GM11168 (cell line): ENCODE measurements at regions not wholly inside any gene's neighbourhood (a gene's known extent, or its start where the extent isn't known, plus 50 kb on each side); places are given as distances from the start of the nearest gene placed in this dataset.

ENCODE experiments used
- in situ Hi-C: fragments of 300-500 bp; cut with MboI; formaldehyde crosslinking; loops from one replicate; pipeline ENCODE4 v1.12.0; 2022; ENCODE audit warnings: low sequenced_read_pairs; ENCODE audit not compliant: unreplicated experiment

- in situ Hi-C loops, result loop anchor here (25.0 kb wide), 1 partner anchor 220 kb away; no protein-coding TSS in a partner anchor
Observed at GRCh38 chr2:162917626-162918025, 79.1 kb upstream of the KCNH7 start.

DNA sequence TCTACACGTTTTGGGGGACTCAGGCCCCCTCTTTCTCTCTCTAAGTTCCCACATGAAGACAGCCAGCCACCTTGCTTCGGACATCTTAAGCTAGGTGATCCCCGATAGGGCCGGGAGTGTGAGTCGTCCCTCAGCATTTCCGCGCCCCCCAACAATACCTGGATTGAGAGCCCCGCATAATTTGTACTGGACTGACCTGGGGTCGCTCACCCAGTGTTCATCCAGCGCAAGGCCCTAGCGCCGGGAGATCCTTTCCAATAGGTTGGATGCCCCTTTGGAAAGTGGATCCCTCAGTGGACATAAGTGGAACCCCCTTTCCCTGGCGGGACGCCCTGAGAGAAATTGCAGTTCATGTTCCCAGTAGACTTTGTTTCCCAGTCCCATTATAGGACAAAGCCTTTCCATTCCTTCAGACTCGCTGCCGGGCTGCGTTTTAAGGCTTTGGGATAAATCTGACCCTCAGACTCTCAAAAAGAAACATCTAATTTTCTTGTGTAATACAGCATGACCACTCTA lies 77.8 kb upstream of the KCNH7 start:
- in situ Hi-C loops, result loop anchor here (25.0 kb wide), 1 partner anchor 221 kb away; no protein-coding TSS in a partner anchor

GRCh38 chr2:162915858-162916257 lies 77.3 kb upstream of the KCNH7 start:
- in situ Hi-C loops, result loop anchor here (25.0 kb wide), 1 partner anchor 221 kb away; no protein-coding TSS in a partner anchor

DNA sequence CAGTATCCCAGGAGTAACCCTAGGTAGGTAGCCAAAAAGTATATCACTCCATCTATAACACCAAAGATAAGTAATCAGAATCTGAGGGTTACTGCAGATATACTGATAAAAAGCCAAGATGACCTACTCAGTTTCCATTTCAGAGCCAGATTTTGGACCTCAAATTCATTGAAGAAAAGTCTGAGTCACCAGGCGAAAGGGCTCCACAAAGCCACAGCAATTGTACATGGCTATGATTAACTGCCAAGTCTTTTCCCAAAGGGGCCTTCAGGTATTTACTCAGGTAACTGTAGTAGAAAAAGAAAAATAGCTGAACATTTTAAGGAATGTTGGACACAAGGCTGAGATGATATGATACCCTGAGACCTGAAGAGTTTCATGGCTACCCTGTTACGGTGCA lies 75.6 kb upstream of the KCNH7 start:
- in situ Hi-C loops, result loop anchor here (25.0 kb wide), 1 partner anchor 223 kb away; no protein-coding TSS in a partner anchor

DNA sequence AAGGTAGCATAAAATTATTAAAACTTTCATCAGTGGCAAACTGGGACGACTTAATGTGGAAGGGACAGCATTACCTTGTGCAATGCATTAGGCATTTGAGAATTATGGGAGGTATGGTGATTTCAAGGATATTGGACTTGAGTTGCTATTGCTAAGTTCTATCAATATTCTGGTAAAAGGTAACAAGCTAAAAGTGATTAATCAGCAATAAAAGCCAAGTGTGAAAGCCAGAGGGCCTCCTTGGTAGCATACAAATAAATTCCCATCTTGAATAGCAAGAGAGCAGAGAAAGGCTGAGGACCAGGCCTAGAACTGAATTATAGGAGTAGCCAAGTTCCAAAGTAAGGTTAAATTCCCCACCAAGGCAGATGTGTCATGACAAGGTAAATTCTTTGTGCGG lies 74.2 kb upstream of the KCNH7 start:
- in situ Hi-C loops, result loop anchor here (25.0 kb wide), 1 partner anchor 225 kb away; no protein-coding TSS in a partner anchor

- in situ Hi-C loops, result loop anchor here (25.0 kb wide), 1 partner anchor 229 kb away; no protein-coding TSS in a partner anchor
Observed at GRCh38 chr2:162908567-162908966, 70.0 kb upstream of the KCNH7 start.

DNA sequence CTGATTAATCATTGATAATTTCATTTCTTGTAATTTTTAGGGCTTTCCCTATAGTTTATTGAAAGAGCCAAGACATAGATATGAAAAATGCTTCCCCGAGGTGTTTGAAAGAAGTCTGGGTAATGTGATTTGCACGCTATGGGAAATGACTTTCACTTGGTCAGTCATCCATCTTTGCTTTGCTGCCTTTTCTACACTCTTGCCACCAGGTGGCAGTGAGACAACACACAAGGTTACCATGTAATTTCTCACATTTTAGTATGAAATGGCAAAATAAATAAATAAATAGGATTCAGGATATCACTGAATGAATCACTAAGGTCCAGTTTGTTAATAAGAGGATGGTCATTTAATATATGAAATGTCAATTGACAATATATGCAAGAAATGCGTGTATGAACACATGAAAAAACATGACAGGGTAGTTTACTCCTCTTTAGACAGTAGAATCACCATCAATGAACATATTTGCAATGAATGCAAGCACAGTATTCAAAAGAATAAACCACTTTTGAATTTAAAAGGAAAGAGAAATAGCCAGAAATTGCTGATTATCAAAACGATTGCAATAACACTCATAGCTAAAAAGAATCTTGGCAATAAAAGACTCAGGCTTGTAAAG lies 52.2 kb upstream of the KCNH7 start:
- in situ Hi-C loops, result no loop called here

- in situ Hi-C loops, result no loop called here
Observed at GRCh38 chr2:162888652-162889051, 50.1 kb upstream of the KCNH7 start.
